ENCODE measurements at regions not wholly inside any gene's neighbourhood (a gene's known extent, or its start where the extent isn't known, plus 50 kb on each side); places are given as distances from the start of the nearest gene placed in this dataset.

- Mint-ChIP-seq H3K27ac (no peak overlapping the region), H3K4me1 (ENCODE audit: low read depth) (peaks cover 6% of the 10 kb centered on the region), H3K36me3 (ENCODE audit: low read depth) (peaks cover 3% of the 10 kb centered on the region), H3K4me3 (ENCODE audit: low read depth) (no peak overlapping the region), H3K27me3 (ENCODE audit: low read depth) (peaks cover 52% of the 10 kb centered on the region), H3K9me3 (no peaks in the 10 kb centered on the region)
- no peak for DNase-seq (ENCODE audit: low spot score)
- intact Hi-C loops (cut with micrococcal nuclease), result loop anchor here (10.0 kb wide), 1 partner anchor 286 kb away; no protein-coding TSS in a partner anchor
These were observed 108.5 kb upstream of the MYL2 start for GRCh38 chr12:111028830-111029229.

GRCh38 chr12:111027431-111027830, 107.1 kb upstream of the MYL2 start:
- DNase-seq (ENCODE audit: low spot score), result no peak
- peaks cover 4% of the 10 kb centered on the region for H3K4me1 Mint-ChIP-seq (ENCODE audit: low read depth)
- peaks cover under 1% of the 10 kb centered on the region for H3K36me3 Mint-ChIP-seq (ENCODE audit: low read depth)
- peaks cover 46% of the 10 kb centered on the region for H3K27me3 Mint-ChIP-seq (ENCODE audit: low read depth)
- H3K9me3 Mint-ChIP-seq, result no peaks in the 10 kb centered on the region
- no peak overlapping the region for H3K4me3 Mint-ChIP-seq (ENCODE audit: low read depth)
- intact Hi-C loops (cut with micrococcal nuclease), result loop anchor here (10.0 kb wide), 1 partner anchor 287 kb away; no protein-coding TSS in a partner anchor
- no peak overlapping the region for H3K27ac Mint-ChIP-seq

- Mint-ChIP-seq H3K4me3 (ENCODE audit: low read depth) (no peak overlapping the region), H3K27ac (no peak overlapping the region), H3K4me1 (ENCODE audit: low read depth) (peaks cover 3% of the 10 kb centered on the region), H3K27me3 (ENCODE audit: low read depth) (peaks cover 31% of the 10 kb centered on the region), H3K36me3 (ENCODE audit: low read depth) (no peaks in the 10 kb centered on the region), H3K9me3 (no peaks in the 10 kb centered on the region)
- intact Hi-C loops (cut with micrococcal nuclease), result loop anchor here (10.0 kb wide), 1 partner anchor 289 kb away; no protein-coding TSS in a partner anchor
- no peak for DNase-seq (ENCODE audit: low spot score)
These were observed 105.5 kb upstream of the MYL2 start for GRCh38 chr12:111025792-111026430.

- Mint-ChIP-seq H3K4me1 (ENCODE audit: low read depth) (peaks cover 3% of the 10 kb centered on the region), H3K27me3 (ENCODE audit: low read depth) (peaks cover 26% of the 10 kb centered on the region), H3K36me3 (ENCODE audit: low read depth) (no peaks in the 10 kb centered on the region), H3K27ac (no peak overlapping the region), H3K9me3 (no peaks in the 10 kb centered on the region), H3K4me3 (ENCODE audit: low read depth) (no peak overlapping the region)
- DNase-seq (ENCODE audit: low spot score), result no peak
- intact Hi-C loops (cut with micrococcal nuclease), result loop anchor here (10.0 kb wide), 1 partner anchor 290 kb away; no protein-coding TSS in a partner anchor
These were observed 104.9 kb upstream of the MYL2 start for GRCh38 chr12:111025301-111025700.

GRCh38 chr12:111024205-111024801, 103.9 kb upstream of the MYL2 start:
- DNase-seq (ENCODE audit: low spot score), result no peak
- H3K36me3 Mint-ChIP-seq (ENCODE audit: low read depth), result no peaks in the 10 kb centered on the region
- peaks cover 3% of the 10 kb centered on the region for H3K4me1 Mint-ChIP-seq (ENCODE audit: low read depth)
- H3K27ac Mint-ChIP-seq, result no peak overlapping the region
- intact Hi-C loops (cut with micrococcal nuclease), result loop anchor here (5.0 to 10.0 kb wide), 2 partner anchors 243 to 290 kb away; no protein-coding TSS in a partner anchor
- H3K9me3 Mint-ChIP-seq, result no peaks in the 10 kb centered on the region
- H3K27me3 Mint-ChIP-seq (ENCODE audit: low read depth), result peaks cover 16% of the 10 kb centered on the region
- H3K4me3 Mint-ChIP-seq (ENCODE audit: low read depth), result no peak overlapping the region

GRCh38 chr12:111022386-111022785, 102.0 kb upstream of the MYL2 start:
- intact Hi-C loops (cut with micrococcal nuclease), result loop anchor here (5.0 to 10.0 kb wide), 2 partner anchors 245 to 292 kb away; no protein-coding TSS in a partner anchor
- Mint-ChIP-seq H3K4me1 (ENCODE audit: low read depth) (peaks cover 3% of the 10 kb centered on the region), H3K27ac (no peak overlapping the region), H3K36me3 (ENCODE audit: low read depth) (no peaks in the 10 kb centered on the region), H3K9me3 (no peaks in the 10 kb centered on the region), H3K27me3 (ENCODE audit: low read depth) (peaks cover 19% of the 10 kb centered on the region), H3K4me3 (ENCODE audit: low read depth) (no peak overlapping the region)
- DNase-seq (ENCODE audit: low spot score), result no peak

GRCh38 chr12:111014547-111014946, 94.2 kb upstream of the MYL2 start:
- H3K27ac Mint-ChIP-seq, result no peak overlapping the region
- H3K9me3 Mint-ChIP-seq, result no peaks in the 10 kb centered on the region
- H3K36me3 Mint-ChIP-seq (ENCODE audit: low read depth), result no peaks in the 10 kb centered on the region
- no peak overlapping the region for H3K4me3 Mint-ChIP-seq (ENCODE audit: low read depth)
- peaks cover 8% of the 10 kb centered on the region for H3K27me3 Mint-ChIP-seq (ENCODE audit: low read depth)
- intact Hi-C loops (cut with micrococcal nuclease), result no loop called here
- DNase-seq (ENCODE audit: low spot score), result no peak
- H3K4me1 Mint-ChIP-seq (ENCODE audit: low read depth), result no peaks in the 10 kb centered on the region

- H3K4me3 Mint-ChIP-seq (ENCODE audit: low read depth), result no peak overlapping the region
- H3K27me3 Mint-ChIP-seq (ENCODE audit: low read depth), result peaks cover 8% of the 10 kb centered on the region
- H3K36me3 Mint-ChIP-seq (ENCODE audit: low read depth), result no peaks in the 10 kb centered on the region
- H3K4me1 Mint-ChIP-seq (ENCODE audit: low read depth), result no peaks in the 10 kb centered on the region
- no peak overlapping the region for H3K27ac Mint-ChIP-seq
- H3K9me3 Mint-ChIP-seq, result no peaks in the 10 kb centered on the region
- intact Hi-C loops (cut with micrococcal nuclease), result no loop called here
- no peak for DNase-seq (ENCODE audit: low spot score)
These were observed 92.5 kb upstream of the MYL2 start for GRCh38 chr12:111012918-111013317.

GRCh38 chr12:111011999-111012600, 91.7 kb upstream of the MYL2 start:
- no peak for DNase-seq (ENCODE audit: low spot score)
- Mint-ChIP-seq H3K4me3 (ENCODE audit: low read depth) (no peak overlapping the region), H3K27ac (no peak overlapping the region), H3K4me1 (ENCODE audit: low read depth) (no peaks in the 10 kb centered on the region), H3K36me3 (ENCODE audit: low read depth) (no peaks in the 10 kb centered on the region), H3K27me3 (ENCODE audit: low read depth) (peaks cover 8% of the 10 kb centered on the region), H3K9me3 (no peaks in the 10 kb centered on the region)
- intact Hi-C loops (cut with micrococcal nuclease), result no loop called here

- no peaks in the 10 kb centered on the region for H3K9me3 Mint-ChIP-seq
- H3K4me3 Mint-ChIP-seq (ENCODE audit: low read depth), result no peak overlapping the region
- intact Hi-C loops (cut with micrococcal nuclease), result no loop called here
- no peak overlapping the region for H3K27ac Mint-ChIP-seq
- no peak for DNase-seq (ENCODE audit: low spot score)
- no peaks in the 10 kb centered on the region for H3K36me3 Mint-ChIP-seq (ENCODE audit: low read depth)
- peaks cover 8% of the 10 kb centered on the region for H3K27me3 Mint-ChIP-seq (ENCODE audit: low read depth)
- H3K4me1 Mint-ChIP-seq (ENCODE audit: low read depth), result no peaks in the 10 kb centered on the region
These were observed 90.7 kb upstream of the MYL2 start for GRCh38 chr12:111010916-111011657.

- H3K27ac Mint-ChIP-seq, result no peak overlapping the region
- DNase-seq (ENCODE audit: low spot score), result no peak
- H3K36me3 Mint-ChIP-seq (ENCODE audit: low read depth), result no peaks in the 10 kb centered on the region
- H3K4me3 Mint-ChIP-seq (ENCODE audit: low read depth), result no peak overlapping the region
- intact Hi-C loops (cut with micrococcal nuclease), result no loop called here
- no peaks in the 10 kb centered on the region for H3K4me1 Mint-ChIP-seq (ENCODE audit: low read depth)
- no peaks in the 10 kb centered on the region for H3K9me3 Mint-ChIP-seq
- H3K27me3 Mint-ChIP-seq (ENCODE audit: low read depth), result peaks cover 5% of the 10 kb centered on the region
These were observed 89.7 kb upstream of the MYL2 start for GRCh38 chr12:111010061-111010460.

GRCh38 chr12:111006621-111007020, 86.2 kb upstream of the MYL2 start:
- H3K27ac Mint-ChIP-seq, result no peak overlapping the region
- no peaks in the 10 kb centered on the region for H3K4me1 Mint-ChIP-seq (ENCODE audit: low read depth)
- no peak for DNase-seq (ENCODE audit: low spot score)
- H3K27me3 Mint-ChIP-seq (ENCODE audit: low read depth), result peaks cover 5% of the 10 kb centered on the region
- intact Hi-C loops (cut with micrococcal nuclease), result no loop called here
- no peaks in the 10 kb centered on the region for H3K36me3 Mint-ChIP-seq (ENCODE audit: low read depth)
- H3K4me3 Mint-ChIP-seq (ENCODE audit: low read depth), result no peak overlapping the region
- H3K9me3 Mint-ChIP-seq, result no peaks in the 10 kb centered on the region
